ENCODE measurements at regions not wholly inside any gene's neighbourhood (a gene's known extent, or its start where the extent isn't known, plus 50 kb on each side); places are given as distances from the start of the nearest gene placed in this dataset.
"Not testable (repeated sequence)": the region's sequence is repeated elsewhere in the genome, so short reads cannot be mapped to it uniquely, and the experiment has no call there.

DNA sequence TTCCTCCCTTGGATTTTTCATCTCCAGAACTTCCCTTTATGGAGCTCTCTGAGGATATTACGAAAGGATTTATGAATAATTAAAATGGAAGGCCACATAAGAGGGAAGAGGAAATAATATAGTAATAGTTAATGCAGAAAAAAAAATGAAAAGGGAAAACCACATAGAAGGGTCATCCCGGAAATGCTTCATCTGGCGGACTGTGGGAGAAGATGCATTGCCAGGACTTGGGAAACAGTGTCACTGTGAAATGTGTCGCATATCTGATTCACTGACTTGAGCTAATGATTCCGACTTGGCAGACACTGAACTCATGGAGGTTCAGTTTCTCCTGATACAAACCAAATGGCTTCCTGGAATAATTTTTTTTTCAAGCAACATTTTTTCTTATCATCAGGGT, 129.9 kb upstream of the RMP24 start:
- no peak for TF ChIP-seq TARDBP (IDR thresholded peaks at IDR 0.05)
- no peak for TF ChIP-seq SP1 (IDR thresholded peaks at IDR 0.05)
- TF ChIP-seq ARNT (IDR thresholded peaks at IDR 0.05): no peak
- POLR2A ChIA-PET: interaction anchor here (0.9 kb wide), 1 partner anchor 24 kb away, joined by 3 read pairs; no protein-coding TSS in a partner anchor
- CTCF ChIA-PET: no interaction called here
- no peak for DNase-seq (ENCODE audit: extremely low spot score)

DNA sequence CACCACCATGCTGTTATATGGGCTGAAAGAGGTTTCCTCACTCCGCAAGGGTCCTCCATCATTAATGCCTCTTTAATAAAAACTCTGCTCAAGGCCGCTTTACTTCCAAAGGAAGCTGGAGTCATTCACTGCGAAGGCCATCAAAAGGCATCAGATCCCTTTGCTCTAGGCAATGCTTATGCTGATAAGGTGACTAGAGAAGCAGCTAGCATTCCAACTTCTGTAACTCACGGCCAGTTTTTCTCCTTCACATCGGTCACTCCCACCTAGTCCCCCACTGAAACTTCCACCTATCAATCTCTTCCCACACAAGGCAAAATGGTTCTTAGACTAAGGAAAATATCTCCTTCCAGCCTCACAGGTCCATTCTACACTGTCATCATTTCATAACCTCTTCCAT, 124.2 kb upstream of the RMP24 start:
- CTCF ChIA-PET; DNase-seq (ENCODE audit: extremely low spot score); POLR2A ChIA-PET: not testable (repeated sequence)

DNA sequence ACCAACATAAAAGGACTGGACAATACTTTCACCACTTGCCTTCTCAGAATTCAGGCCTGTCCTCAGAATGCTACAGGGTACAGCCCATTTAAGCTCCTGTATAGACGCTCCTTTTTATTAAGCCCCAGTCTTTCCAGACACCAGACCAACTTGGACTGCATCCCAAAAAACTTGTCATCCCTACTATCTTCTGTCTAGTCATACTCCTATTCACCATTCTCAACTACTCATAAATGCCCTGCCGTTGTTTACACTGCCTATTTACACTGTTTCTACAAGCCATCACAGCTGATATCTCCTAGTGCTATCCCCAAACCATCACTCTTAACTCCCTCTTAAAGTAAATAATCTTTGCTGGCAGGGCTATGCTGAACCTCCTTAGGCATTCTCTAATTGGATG, 123.2 kb upstream of the RMP24 start:
- DNase-seq (ENCODE audit: extremely low spot score); POLR2A ChIA-PET; CTCF ChIA-PET: not testable (repeated sequence)

DNA sequence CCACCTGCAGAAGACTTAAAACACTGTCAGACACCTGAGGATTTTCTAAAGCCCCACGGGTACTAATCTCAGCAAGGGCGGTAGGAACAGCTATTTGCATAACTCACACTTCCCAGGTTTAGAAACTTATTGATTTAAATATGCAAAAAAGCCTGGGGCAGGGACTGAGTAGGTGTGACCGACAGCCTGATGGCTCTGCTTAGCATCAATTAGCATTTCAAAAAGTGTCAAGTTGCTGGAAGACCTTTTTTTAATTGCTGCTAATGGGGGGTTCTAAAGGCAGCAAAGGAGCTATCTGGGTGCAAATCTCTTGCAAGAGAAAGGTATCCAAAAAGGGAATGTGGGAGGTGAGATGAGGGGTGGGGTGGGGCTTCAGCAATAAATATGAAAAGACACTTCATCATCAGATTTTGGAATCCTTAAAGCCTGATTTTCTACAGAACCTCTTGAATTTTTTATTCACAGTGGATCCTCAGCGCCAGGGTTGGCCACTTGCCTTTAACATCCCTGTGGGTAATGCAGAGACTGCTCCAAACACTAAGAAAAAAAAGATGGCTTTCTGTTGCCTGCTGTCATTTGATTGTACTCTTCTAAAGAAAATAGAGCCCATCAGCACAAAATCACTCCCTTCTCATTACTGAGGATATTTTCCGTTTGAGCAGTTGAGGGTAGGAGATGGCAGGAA, 121.1 kb upstream of the RMP24 start:
- POLR2A ChIA-PET: no interaction called here
- CTCF ChIA-PET: interaction anchor here (0.6 to 1.2 kb wide), 2 partner anchors 30 to 99 kb away, joined by 3 read pairs; no protein-coding TSS in a partner anchor
- no peak for TF ChIP-seq FOXA1 (IDR thresholded peaks at IDR 0.05)
- no peak for DNase-seq (ENCODE audit: extremely low spot score)

DNA sequence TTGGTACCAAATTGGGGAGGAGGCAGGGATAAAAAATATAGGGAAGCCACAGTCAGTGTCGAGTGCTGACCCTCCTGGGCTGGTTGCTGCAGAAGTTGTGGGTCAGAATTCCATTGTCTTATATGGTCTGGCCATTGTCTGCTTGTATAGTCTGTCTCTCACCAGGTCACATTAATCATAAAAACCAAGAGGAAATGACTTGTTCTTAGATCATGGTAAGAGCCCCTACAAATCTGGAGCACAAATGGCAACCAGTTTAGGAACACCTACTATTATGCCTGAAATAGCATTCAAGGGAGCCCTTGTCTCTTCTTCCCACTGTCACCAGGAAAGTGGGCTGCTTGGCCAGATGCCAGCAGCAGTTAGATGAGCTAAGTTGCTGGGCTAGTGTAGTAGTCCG, 119.7 kb upstream of the RMP24 start:
- POLR2A ChIA-PET: no interaction called here
- CTCF ChIA-PET: no interaction called here
- TF ChIP-seq HDGF (IDR thresholded peaks at IDR 0.05; ENCODE audit: borderline replicate concordance) (no peak), FOXM1 (IDR thresholded peaks at IDR 0.05; ENCODE audit: borderline replicate concordance) (no peak), FOXK2 (IDR thresholded peaks at IDR 0.05) (no peak), SP1 (IDR thresholded peaks at IDR 0.05) (no peak), NFRKB (IDR thresholded peaks at IDR 0.05) (no peak), ZNF384 (IDR thresholded peaks at IDR 0.05) (no peak)
- no peak for DNase-seq (ENCODE audit: extremely low spot score)

DNA sequence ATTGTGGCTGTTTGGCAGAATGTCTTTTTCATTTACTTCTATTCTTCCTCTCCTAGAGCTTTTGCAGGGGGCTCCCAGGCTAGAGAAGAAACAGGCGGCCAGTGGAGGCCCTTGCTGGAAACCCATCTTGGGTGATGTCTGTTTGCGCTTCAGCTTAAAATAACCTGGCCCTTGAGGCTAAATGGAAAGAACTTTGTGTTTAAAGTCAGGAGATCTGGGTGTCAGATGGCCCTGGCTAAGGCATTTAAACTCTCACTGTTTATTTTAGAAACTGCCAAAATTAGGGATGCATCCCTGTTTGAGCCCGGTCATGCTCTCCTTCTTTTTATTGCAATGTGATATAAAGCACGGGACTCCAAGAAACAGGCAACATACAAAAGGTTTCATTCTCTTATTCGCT, 118.4 kb upstream of the RMP24 start:
- no peak for DNase-seq (ENCODE audit: extremely low spot score)
- ChIA-PET POLR2A (no interaction called here), CTCF (no interaction called here)
- TF ChIP-seq NFRKB (IDR thresholded peaks at IDR 0.05) (no peak), TARDBP (IDR thresholded peaks at IDR 0.05) (no peak), SUZ12 (IDR thresholded peaks at IDR 0.05) (no peak), L3MBTL2 (conservative IDR thresholded peaks at IDR 0.05) (no peak), ARNT (IDR thresholded peaks at IDR 0.05) (no peak), FOXK2 (IDR thresholded peaks at IDR 0.05) (no peak), SP1 (IDR thresholded peaks at IDR 0.05) (no peak), FOXA1 (IDR thresholded peaks at IDR 0.05) (no peak), ZNF384 (IDR thresholded peaks at IDR 0.05) (no peak), HDGF (IDR thresholded peaks at IDR 0.05; ENCODE audit: borderline replicate concordance) (no peak), ELF4 (IDR thresholded peaks at IDR 0.05) (no peak), CTBP1 (IDR thresholded peaks at IDR 0.05; ENCODE audit: borderline replicate concordance) (no peak)
- TF ChIP-seq, protein P1, sequence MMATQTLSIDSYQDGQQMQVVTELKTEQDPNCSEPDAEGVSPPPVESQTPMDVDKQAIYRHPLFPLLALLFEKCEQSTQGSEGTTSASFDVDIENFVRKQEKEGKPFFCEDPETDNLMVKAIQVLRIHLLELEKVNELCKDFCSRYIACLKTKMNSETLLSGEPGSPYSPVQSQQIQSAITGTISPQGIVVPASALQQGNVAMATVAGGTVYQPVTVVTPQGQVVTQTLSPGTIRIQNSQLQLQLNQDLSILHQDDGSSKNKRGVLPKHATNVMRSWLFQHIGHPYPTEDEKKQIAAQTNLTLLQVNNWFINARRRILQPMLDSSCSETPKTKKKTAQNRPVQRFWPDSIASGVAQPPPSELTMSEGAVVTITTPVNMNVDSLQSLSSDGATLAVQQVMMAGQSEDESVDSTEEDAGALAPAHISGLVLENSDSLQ (IDR thresholded peaks at IDR 0.05): no peak

DNA sequence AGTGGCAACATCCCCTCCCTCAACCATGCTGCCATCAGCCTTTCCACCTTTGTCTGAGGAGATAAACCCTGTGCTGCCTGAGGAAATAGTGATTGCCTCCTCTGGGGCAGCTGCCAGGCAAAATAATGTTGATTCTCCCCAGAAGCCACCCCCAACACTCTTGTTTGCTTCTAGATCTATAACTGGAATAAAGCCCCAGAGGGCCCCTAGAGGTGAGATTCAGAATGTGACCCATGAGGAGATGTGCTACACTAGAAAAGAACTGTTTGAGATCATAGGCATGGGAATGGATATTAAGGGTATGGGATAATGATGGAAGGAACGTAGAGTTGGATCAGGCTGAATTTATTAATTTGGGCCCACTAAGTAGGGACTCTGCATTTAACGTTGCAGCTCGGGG, 116.3 kb upstream of the RMP24 start:
- POLR2A ChIA-PET: no interaction called here

DNA sequence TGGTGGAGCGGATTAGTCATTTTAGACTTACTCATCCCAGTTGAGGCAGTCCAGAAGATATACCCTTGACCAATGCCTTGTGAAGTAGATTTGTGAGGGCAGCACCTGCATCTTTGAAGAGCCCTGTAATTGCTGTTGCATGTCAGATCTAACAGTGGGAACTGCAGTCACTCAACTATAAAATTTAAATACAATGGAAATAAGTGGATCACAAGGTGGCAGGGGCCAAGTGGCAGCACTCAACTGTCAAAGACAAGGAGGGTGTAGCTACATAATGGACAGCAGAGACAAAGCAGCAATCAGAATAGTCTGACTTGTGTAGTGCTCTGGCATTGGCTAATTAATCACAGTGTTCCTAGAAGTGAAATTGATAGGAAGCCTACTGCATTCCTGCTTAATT, 115.8 kb upstream of the RMP24 start:
- POLR2A ChIA-PET; DNase-seq (ENCODE audit: extremely low spot score); CTCF ChIA-PET: not testable (repeated sequence)

More for the DNA sequence above, 116.3 kb upstream of the RMP24 start:
- TF ChIP-seq SUZ12 (IDR thresholded peaks at IDR 0.05) (no peak), ELF4 (IDR thresholded peaks at IDR 0.05) (no peak), NFRKB (IDR thresholded peaks at IDR 0.05) (no peak), CTBP1 (IDR thresholded peaks at IDR 0.05; ENCODE audit: borderline replicate concordance) (no peak), LEF1 (IDR thresholded peaks at IDR 0.05; ENCODE audit: borderline replicate concordance) (no peak), FOXM1 (IDR thresholded peaks at IDR 0.05; ENCODE audit: borderline replicate concordance) (no peak), ZNF384 (IDR thresholded peaks at IDR 0.05) (no peak)
- CTCF ChIA-PET: no interaction called here
- DNase-seq (ENCODE audit: extremely low spot score): no peak

DNA sequence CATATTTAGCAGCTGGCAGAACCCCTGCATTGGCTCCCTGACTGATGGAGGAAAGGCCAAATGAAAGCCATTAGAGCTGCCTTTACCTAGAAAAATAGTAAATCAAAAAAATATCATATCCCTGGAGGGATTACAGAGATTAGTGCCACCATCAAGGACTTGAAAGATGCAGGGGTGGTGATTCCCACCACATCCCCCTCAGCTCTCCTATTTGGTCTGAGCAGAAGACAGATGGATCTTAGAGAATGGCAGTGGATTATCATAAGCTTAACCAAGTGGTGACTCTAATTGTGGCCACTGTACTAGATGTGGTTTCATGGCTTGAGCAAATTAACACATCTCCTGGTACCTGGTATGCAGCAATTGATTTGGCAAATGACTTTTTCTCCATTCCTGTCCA, 114.9 kb upstream of the RMP24 start:
- POLR2A ChIA-PET; DNase-seq (ENCODE audit: extremely low spot score); CTCF ChIA-PET: not testable (repeated sequence)

DNA sequence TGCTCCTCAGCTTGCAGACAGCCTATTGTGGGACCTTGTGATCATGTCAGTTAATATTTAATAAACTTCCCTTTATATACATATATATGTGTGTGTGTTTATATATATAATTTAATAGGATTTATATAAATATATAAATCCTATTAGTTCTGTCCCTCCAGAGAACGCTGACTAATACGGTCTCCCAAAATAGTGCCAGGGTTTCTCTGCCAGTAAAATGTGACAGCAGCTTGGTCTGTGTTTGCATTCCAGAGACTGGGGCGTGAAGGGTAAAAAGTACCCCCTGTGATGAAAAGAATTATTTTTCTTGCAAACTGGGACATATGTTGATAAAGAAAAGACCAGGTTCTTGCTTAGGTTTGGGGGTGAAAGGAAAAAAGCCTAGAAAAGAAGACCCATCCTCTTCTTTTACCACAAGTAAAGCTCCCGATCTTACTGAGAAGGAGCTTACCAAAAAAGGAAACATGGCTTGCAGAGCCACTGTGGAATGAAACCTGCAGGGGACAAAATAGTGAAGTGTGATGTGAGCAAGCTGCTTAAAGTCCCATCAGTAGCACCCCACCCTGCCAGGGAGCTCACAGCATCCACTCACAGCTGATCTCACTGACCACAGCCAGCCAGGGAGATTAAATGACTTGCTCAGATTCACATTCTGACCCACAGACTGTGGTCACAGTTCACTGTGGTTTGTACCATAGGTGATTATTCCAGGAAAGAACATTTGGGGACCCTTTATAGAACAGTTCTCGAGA, 110.9 kb upstream of the RMP24 start:
- CTCF ChIA-PET: interaction anchor here (0.5 kb wide), 1 partner anchor 89 kb away, joined by 3 read pairs; no protein-coding TSS in a partner anchor

More for the DNA sequence above, 110.9 kb upstream of the RMP24 start:
- POLR2A ChIA-PET: no interaction called here
- TF ChIP-seq CTBP1 (IDR thresholded peaks at IDR 0.05; ENCODE audit: borderline replicate concordance) (no peak), ELF4 (IDR thresholded peaks at IDR 0.05) (no peak), ARNT (IDR thresholded peaks at IDR 0.05) (no peak), SP1 (IDR thresholded peaks at IDR 0.05) (no peak), FOXM1 (IDR thresholded peaks at IDR 0.05; ENCODE audit: borderline replicate concordance) (no peak), FOXA1 (IDR thresholded peaks at IDR 0.05) (no peak)
- no peak for DNase-seq (ENCODE audit: extremely low spot score)

All from HEK293T (cell line).